CD4-positive, alpha-beta T cell treated with Interleukin-15 for 4 hours (primary cell): ENCODE measurements at regions not wholly inside any gene's neighbourhood (a gene's known extent, or its start where the extent isn't known, plus 50 kb on each side); places are given as distances from the start of the nearest gene placed in this dataset.

Experiments
- DNase-seq: peaks from one replicate; pipeline ENCODE4 v3.0.0-alpha.2; 2020; ENCODE audit warnings: low spot score

DNA sequence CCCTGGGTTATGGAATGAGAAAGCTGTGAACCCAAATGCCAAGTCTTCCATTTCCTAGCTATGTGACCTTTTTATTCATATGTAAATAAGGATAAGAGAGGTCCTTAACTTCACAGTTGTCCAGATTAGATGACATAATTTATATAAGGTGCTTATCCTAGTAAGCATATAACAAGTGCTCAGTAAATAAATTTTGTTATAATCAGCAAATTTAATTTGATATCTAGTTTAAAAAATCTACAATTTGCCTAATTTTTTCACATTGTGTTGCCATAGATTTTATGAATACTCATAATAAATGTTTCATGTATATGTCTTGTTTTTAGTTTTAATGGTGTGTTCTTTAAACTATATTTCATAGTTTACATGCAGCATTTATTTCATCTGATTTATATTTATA is 130.4 kb upstream of the SPRY1 start:
- DNase-seq = no peak

DNA sequence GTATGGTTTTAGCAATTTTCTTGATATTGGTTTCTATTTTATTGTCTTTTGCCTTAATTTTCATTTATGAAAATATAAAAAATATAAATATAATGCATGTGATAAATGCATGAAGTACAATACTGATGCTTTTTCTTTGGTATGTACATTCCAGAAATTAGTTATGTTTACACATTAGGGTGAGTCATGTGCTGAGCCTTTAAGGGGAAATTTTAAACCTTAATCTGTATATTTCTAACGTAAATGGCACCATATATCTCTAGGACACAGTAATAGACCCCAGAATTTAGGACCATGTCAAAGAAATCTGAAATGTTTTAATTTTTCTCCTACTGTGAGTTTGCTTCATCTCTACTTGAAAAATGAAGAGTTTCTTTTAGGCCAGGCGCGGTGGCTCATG is 117.8 kb upstream of the SPRY1 start:
- no peak for DNase-seq

DNA sequence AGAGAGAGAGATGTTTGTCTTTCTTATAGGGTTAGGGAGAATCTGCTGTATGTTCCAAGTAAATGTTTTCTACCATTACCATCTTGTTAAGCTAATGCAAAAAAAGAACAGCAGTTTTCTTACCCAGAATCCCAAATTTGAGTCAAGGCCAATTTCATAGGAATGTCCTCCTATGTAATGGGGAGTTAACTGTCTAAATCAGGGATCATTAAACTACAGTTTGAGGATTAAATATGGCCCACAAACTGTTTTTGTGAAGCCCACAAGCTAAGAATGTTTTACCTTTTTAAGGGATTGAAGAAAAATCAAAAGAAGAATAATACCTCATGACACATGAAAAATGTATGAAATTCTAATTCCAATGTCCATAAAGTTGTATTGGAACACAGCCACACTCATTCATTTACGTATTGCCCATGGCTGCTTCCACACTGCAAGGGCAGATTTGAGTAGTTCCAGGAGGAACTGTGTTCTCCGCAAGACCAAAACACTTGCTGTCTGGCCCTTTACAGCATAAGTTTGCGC is 113.2 kb upstream of the SPRY1 start:
- DNase-seq = no peak

DNA sequence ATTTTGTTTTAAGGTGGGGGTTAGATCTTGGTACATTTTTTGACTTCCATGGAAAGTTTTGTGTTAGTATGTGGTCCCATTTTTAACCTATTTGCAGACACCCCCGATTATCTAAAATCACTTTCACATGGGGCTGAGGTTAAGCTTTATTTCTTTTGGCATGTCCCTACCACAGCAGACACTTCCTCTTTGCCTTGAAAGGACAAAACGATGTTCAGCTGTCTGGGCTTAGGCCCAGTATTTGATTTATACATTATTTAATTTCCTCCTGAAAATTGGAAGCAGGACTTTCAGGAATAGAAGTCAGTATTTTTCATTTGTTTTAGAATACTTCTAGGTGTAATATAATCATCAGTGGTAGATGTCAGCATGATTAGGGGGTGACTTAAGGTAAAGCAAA is 112.4 kb upstream of the SPRY1 start:
- no peak for DNase-seq

GRCh38 chr4:123286903-123287466 is 109.6 kb upstream of the SPRY1 start:
- DNase-seq = no peak

GRCh38 chr4:123288309-123289025 is 108.1 kb upstream of the SPRY1 start:
- DNase-seq = no peak

- no peak for DNase-seq
These were observed 105.3 kb upstream of the SPRY1 start for GRCh38 chr4:123291329-123291728.

DNA sequence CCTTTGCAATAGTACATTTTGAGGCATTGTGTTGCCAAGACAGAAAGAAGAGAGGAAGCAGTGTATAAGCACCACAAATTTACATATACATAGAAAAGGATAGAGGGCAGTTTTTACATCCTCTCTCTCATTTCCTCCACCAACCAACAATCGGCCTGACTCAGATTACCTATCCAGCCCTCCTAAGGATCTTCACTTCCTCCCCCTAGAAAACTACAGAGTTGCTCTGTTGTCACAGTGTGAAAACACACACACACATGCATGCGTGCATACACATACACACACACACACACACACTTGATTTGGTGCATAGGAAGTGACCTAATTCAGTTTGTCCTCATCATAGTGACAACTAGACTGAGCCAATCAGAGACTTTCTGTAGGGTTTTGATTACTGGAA is 98.8 kb upstream of the SPRY1 start:
- DNase-seq = no peak

DNA sequence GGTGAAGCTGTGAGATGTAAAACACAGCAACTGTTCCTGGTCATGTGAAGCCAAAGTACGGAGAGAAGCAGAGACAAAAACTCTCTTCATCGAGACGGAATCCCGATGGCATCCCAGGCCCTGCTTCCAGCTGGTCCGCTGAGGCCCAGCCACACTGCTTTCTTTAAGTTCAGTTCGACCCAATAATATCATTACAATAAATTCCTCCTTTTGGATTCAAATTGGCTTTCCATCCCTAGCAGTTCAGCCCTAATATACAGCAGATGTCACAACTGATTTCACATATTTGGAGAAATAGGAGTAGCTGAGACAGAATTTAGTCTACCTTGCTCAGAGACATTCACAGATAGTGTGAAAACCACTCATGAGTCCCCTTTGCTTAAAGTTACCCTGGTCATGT is 98.3 kb upstream of the SPRY1 start:
- no peak for DNase-seq

DNA sequence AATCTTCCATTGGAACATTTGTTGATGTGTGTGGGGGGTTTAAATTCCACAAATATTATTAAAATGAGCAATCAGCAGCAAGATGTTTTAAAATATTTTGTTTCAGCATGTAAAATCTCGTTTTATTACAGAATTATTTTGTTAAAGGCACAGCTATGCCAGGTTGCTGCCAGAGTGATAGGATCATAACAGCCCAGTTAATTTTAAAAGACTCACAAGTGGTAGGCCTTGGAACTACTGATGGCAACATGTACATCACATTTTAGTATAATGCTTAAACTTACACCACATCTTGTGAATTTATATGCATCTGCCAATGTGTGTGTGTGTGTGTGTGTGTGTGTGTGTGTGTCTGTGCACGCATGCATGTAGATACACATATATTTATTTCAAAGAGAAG is 97.8 kb upstream of the SPRY1 start:
- no peak for DNase-seq

GRCh38 chr4:123299212-123299691 is 97.3 kb upstream of the SPRY1 start:
- no peak for DNase-seq

DNA sequence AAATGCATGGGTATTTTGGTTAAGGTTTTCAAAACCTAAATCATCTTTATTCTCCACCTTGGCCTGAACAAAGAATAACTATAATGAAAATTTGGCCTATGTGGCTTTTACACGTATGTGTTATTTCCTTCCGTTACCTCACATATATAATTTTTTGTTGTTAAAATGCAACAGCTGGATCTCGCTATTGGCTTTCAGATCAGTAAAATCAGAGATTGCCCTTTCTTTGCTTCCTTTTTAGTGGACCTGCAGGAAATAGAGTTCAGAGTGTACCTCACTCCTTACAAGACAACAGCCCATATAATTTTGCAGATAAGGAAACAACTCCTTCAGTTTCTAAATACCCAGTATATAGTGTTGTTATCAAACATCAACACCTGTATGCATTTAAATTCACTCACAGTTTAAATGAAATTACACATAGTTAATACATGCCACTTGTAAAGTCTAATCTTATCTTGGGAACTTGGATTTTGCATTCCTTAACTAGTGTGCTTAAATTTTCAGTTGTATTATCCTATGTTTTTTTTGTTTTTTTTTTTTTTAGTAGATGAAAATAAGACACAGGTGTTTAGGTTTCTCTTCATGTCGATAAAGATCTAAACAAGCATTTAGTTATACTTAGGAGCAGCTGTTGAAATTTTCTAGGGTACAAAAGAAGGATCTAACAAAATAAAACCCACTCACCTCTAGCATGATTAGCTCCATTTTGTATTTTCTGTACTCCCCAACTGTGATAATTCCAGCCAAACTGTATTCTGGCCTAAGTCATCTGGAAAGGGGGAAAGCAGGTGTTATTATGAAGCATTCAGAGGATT is 96.2 kb upstream of the SPRY1 start:
- no peak for DNase-seq

DNA sequence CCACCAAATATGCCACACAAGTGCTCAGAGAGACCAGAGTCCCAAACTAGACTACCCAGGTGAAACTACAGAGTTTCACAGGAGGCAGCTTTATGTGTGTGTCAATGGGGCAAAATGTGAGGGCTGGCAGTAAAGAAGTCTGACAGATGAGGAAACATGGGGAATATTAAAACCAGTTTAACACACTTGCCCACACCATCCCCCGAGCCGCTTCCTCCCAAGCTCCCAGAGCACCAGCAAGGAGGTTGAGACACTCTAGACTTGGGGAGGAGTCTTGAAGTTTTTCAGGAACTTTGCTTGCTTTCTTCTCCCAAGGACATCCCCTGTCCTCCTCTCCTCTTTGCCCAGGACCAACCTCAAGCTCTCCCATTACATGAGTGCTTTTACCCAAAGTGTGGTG is 94.7 kb upstream of the SPRY1 start:
- no peak for DNase-seq

DNA sequence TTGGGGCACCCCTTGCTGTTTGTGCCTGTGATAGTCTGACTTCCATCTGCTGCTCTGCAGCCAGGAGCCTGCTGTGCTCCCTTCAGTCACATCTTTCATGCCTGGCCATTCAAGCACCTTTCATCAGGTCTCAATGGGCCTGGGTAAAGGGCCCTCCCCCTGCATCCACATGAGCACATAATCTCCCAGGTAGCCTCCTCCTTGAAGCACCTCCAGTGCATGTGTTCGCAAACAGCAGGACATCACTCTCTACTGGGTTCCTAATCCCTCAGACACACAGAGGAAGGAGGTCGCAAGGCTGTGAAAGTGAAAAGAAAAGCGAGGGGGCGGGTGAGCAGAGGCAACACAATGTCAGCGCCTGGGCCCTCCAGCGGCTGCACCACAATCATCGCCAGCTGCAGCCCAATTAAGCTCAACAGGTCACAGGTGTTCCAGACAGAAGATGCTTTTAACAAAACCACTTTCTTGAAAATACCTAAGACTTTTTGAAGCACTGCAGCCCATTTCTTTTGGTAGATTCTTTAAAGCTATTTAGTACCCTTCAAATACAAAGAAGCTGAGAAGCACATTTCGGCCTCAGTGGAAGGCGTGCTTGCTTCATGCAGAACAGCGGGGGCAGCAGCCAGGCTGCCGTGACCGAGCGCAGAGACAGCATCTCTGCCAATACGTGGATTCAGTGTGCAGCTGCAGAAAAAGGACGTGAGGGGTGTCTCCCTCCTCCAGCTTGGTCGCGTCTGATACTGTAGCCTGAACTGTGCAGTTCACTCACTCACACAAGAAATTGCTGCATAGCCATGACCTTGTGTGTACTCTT is 92.2 kb upstream of the SPRY1 start:
- no peak for DNase-seq

DNA sequence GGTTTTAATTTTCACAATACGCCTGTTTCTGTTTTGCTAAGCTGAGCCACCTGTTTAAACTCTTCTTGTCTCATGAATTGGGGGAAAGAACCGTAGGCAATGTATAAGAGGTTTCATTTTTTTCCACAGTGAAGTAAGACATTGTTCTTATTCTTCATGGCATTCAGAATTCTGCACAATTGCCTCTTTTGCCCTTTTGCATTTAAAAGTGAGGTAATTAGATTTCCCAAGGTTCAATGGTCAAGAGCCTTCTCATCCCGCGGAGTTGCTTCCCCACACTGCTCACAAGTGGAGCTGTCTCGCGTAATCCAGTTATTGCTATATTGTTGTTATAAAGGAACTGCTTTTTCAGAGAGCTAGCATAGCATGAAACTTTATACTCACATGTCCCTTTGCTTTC is 90.9 kb upstream of the SPRY1 start:
- no peak for DNase-seq

GRCh38 chr4:123306769-123307168 is 89.8 kb upstream of the SPRY1 start:
- DNase-seq = no peak

DNA sequence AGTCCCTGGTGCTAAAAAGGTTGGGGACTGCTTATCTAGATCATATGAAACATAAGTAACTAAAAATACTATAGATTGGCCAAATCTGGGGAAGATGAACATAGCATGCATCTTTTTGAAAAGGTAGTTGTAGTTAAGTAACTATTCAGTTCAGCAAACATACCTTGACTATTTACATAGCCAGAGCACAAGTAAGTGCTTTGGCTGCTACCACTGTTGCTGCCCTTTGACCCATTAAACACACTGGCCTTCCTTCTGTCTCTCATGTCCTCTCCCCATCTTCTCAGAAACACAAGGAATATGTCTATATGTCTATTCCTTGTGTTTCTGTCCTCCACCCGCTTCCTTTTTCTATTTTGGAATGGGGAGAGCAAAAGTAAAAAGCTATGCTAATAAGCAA is 87.9 kb upstream of the SPRY1 start:
- DNase-seq = no peak

- DNase-seq = no peak
These were observed 84.5 kb upstream of the SPRY1 start for GRCh38 chr4:123312116-123312515.

DNA sequence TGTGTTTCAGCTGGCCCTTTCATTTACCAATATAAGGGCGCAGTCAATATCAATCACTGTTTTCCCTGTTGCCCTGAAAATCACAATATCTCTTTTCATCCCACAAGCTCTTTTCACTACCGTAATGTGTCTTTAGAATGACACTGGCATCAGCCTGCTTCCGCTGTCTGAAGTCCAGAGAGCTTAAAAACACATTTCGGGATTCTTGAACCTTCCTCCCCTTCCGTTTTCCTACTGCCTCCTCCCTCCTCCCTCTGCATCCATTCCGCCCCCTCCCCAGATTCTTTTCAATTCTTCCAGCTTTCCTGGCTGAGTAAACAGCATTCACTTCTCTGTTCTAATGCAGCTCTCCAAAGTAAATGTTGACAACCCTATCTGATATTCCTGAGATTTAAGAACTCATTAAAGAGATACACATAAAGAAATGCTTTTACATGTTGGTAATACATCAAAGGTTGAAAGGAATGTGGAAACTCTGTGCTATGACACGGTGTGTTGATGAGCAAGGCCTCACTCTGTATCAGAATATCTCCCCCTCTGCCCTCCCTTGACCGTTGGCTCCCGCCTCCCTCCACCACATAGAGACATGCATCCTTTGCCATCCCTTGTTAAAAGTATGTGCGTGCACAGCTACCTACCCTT is 83.5 kb upstream of the SPRY1 start:
- no peak for DNase-seq

DNA sequence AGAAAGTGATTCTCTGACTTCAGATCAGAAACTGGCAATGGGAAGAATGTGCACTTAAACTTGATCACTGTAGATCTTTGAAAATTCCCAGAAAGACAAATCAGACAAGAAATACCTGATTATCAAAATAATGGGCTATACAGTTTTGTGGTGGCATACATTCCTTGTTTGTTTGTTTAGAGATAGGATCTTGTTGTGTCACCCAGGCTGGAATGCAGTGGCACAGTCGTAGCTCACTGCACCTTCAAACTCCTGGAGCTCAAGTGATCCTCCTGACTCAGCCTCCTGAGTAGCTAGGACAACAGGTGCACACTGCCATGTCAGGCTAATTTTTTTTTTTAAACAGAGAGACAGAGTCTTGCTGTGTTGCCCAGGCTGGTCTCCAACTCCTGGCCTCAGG is 81.0 kb upstream of the SPRY1 start:
- DNase-seq = no peak

- no peak for DNase-seq
These were observed 79.4 kb upstream of the SPRY1 start for GRCh38 chr4:123317211-123317610.

GRCh38 chr4:123319639-123320038 is 77.0 kb upstream of the SPRY1 start:
- DNase-seq = no peak
